ENCODE measurements at regions not wholly inside any gene's neighbourhood (a gene's known extent, or its start where the extent isn't known, plus 50 kb on each side); places are given as distances from the start of the nearest gene placed in this dataset.

DNA sequence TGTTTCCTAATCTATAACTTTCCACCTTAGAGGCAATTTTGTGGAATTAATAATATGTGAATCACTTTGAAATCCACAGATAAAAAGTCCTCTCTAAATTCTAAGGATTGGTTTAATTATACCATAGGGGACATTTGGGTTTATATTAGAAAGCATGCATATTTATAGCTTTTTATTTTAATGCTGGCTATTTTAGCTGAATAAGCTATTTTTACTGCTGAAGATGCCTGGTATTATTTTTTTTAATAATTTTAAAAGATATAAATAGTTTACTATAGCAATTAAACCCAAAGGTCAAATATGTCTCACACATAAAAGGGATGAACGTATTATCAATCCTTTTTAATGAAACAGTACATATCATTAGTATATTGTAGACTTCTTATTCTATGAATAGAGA is 415.4 kb downstream of the MAGEB5 start:
- ATAC-seq: no peak
- Histone ChIP-seq H3K27ac (no peak overlapping the region), H3K4me3 (no peak overlapping the region), H3K4me1 (no peaks in the 10 kb centered on the region), H3K9me3 (no peaks in the 10 kb centered on the region), H3K36me3 (no peaks in the 10 kb centered on the region), H3K27me3 (no peaks in the 10 kb centered on the region)
- DNase-seq: no peak
- intact Hi-C loops (cut with DNase I): no loop called here
- 58 to 82% (median 72%) methylated on average over 1 of the region's 1 CpG for WGBS, 4 donors
- TF ChIP-seq CTCF (IDR thresholded peaks at IDR 0.05) (no peak), POLR2A (IDR thresholded peaks at IDR 0.05) (no peak)

DNA sequence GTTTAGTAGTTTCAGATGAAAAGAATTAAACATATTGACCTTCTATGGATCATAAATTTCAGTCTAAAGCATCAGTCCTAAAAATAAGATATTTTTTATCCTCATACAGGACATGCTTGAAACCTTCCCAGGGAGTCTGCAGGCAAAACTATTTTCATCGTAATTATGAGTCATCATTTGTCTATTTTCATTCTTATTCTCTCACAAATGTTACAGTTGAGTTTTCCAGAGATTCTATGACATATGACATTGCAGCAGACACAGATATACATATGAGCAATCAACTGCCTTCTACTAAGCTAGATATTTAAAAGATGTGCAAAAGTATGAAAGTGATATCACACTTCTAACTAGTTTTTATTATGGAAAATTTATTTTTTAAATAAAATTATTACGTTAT is 398.0 kb downstream of the MAGEB5 start:
- no peaks in the 10 kb centered on the region for H3K9me3 ChIP-seq
- DNase-seq (no peak), ATAC-seq (no peak)
- no peak overlapping the region for H3K4me3 ChIP-seq
- H3K36me3 ChIP-seq: no peaks in the 10 kb centered on the region
- no peak for TF ChIP-seq POLR2A (IDR thresholded peaks at IDR 0.05)
- no peak for TF ChIP-seq CTCF (IDR thresholded peaks at IDR 0.05)
- intact Hi-C loops (cut with DNase I): no loop called here
- no peak overlapping the region for H3K27ac ChIP-seq
- no peaks in the 10 kb centered on the region for H3K27me3 ChIP-seq
- H3K4me1 ChIP-seq: no peaks in the 10 kb centered on the region
- WGBS, 4 donors: 46 to 84% (median 70%) methylated on average over 2 of the region's 2 CpGs

GRCh38 chrX:26606971-26607370 is 391.0 kb downstream of the MAGEB5 start:
- H3K4me1 ChIP-seq: no peaks in the 10 kb centered on the region
- H3K4me3 ChIP-seq: no peak overlapping the region
- no peak for ATAC-seq
- DNase-seq: no peak
- no peaks in the 10 kb centered on the region for H3K9me3 ChIP-seq
- 86 to 100% (median 94%) methylated on average over 1 of the region's 1 CpG for WGBS, 4 donors
- no peak overlapping the region for H3K27ac ChIP-seq
- no peak for TF ChIP-seq CTCF (IDR thresholded peaks at IDR 0.05)
- H3K36me3 ChIP-seq: no peaks in the 10 kb centered on the region
- intact Hi-C loops (cut with DNase I): no loop called here
- H3K27me3 ChIP-seq: no peaks in the 10 kb centered on the region

- no peaks in the 10 kb centered on the region for H3K36me3 ChIP-seq
- no peak for DNase-seq
- WGBS, 4 donors: 29 to 81% (median 55%) methylated on average over 2 of the region's 2 CpGs
- no peak overlapping the region for H3K27ac ChIP-seq
- TF ChIP-seq POLR2A (IDR thresholded peaks at IDR 0.05) (no peak), CTCF (IDR thresholded peaks at IDR 0.05) (no peak)
- no peaks in the 10 kb centered on the region for H3K27me3 ChIP-seq
- no peaks in the 10 kb centered on the region for H3K4me1 ChIP-seq
- intact Hi-C loops (cut with DNase I): no loop called here
- ATAC-seq: no peak
- no peak overlapping the region for H3K4me3 ChIP-seq
- H3K9me3 ChIP-seq: peaks cover 0 to 9% (median 0%) of the 10 kb centered on the region in 12 donors
Measured at GRCh38 chrX:26597981-26598380, 382.0 kb downstream of the MAGEB5 start.
